OCI-LY1 (cell line): ENCODE measurements at regions not wholly inside any gene's neighbourhood (a gene's known extent, or its start where the extent isn't known, plus 50 kb on each side); places are given as distances from the start of the nearest gene placed in this dataset.

Source experiments
- H2AFZ ChIP-seq: fragments of 200-600 bp; sonication (generic), shearing (Covaris generic); 2 replicates; pipeline ENCODE4 v1.6.0; 2014; ENCODE audit warnings: antibody characterized with exemption, mild to moderate bottlenecking, low read length
- H3F3A ChIP-seq: fragments of 200-600 bp; sonication (generic), shearing (Covaris generic); 2 replicates; pipeline ENCODE4 v1.6.0; 2014; ENCODE audit warnings: mild to moderate bottlenecking, antibody characterized with exemption, low read length, moderate library complexity; ENCODE audit not compliant: insufficient read depth
- H3K27ac ChIP-seq: fragments of 200-600 bp; sonication (generic); 2 replicates; pipeline ENCODE4 v1.5.1; 2014; ENCODE audit warnings: low read length, mixed run types, mild to moderate bottlenecking, low read depth; ENCODE audit not compliant: poor library complexity, severe bottlenecking
- H3K27me3 ChIP-seq: fragments of 200-600 bp; sonication (generic); 2 replicates; pipeline ENCODE4 v1.6.0; 2014; ENCODE audit warnings: antibody characterized with exemption, mild to moderate bottlenecking, low read length, moderate library complexity; ENCODE audit not compliant: insufficient read depth
- H3K36me3 ChIP-seq: fragments of 200-600 bp; sonication (generic); 2 replicates; pipeline ENCODE4 v1.6.1; 2014; ENCODE audit warnings: mild to moderate bottlenecking, antibody characterized with exemption, low read length, moderate library complexity, mixed read lengths; ENCODE audit not compliant: insufficient read depth
- H3K4me1 ChIP-seq: fragments of 200-600 bp; sonication (generic); 2 replicates; pipeline ENCODE4 v1.5.1; 2014; ENCODE audit warnings: mild to moderate bottlenecking, low read length, moderate library complexity; ENCODE audit not compliant: insufficient read depth, severe bottlenecking
- H3K4me2 ChIP-seq: fragments of 200-600 bp; sonication (generic), shearing (Covaris generic); 2 replicates; pipeline ENCODE4 v1.6.1; 2014; ENCODE audit warnings: low read length
- H3K4me3 ChIP-seq: fragments of 200-600 bp; sonication (generic); 2 replicates; pipeline ENCODE4 v1.5.1; 2014; ENCODE audit warnings: low read length, low read depth, mild to moderate bottlenecking, mixed read lengths; ENCODE audit not compliant: poor library complexity, severe bottlenecking
- H3K79me2 ChIP-seq: fragments of 200-600 bp; shearing (Covaris generic); 2 replicates; pipeline ENCODE4 v1.6.1; 2016; ENCODE audit warnings: mixed run types, low read length, mixed read lengths; ENCODE audit not compliant: insufficient read depth
- H3K9ac ChIP-seq: fragments of 200-600 bp; sonication (generic), shearing (Covaris generic); 2 replicates; pipeline ENCODE4 v1.6.1; 2014; ENCODE audit warnings: mild to moderate bottlenecking, low read length, mixed read lengths
- H3K9me2 ChIP-seq: fragments of 200-600 bp; sonication (generic), shearing (Covaris generic); 2 replicates; pipeline ENCODE4 v1.6.1; 2014; ENCODE audit warnings: low read depth, mild to moderate bottlenecking, low read length, mixed read lengths
- H3K9me3 ChIP-seq: fragments of 200-600 bp; shearing (Covaris generic); 2 replicates; pipeline ENCODE4 v1.6.1; 2014; ENCODE audit warnings: low read length, mixed read lengths
- H4K20me1 ChIP-seq: fragments of 200-600 bp; sonication (generic), shearing (Covaris generic); 2 replicates; pipeline ENCODE4 v1.6.0; 2016; ENCODE audit warnings: mild to moderate bottlenecking, low read length; ENCODE audit not compliant: insufficient read depth
- EZH2 ChIP-seq: fragments of 200-600 bp; sonication (generic), shearing (Covaris generic); IDR thresholded peaks from 2 replicates; pipeline ENCODE4 v1.8.0; 2017; ENCODE audit warnings: borderline replicate concordance, mixed run types, mild to moderate bottlenecking, antibody characterized with exemption, low read length, moderate library complexity, mixed read lengths
- TF ChIP-seq, protein P1 (sequence below): fragments of 200-600 bp; sonication (generic), shearing (Covaris generic); IDR thresholded peaks from 2 replicates; pipeline ENCODE4 v1.5.1; 2017; ENCODE audit warnings: mild to moderate bottlenecking, antibody characterized with exemption, low read length, moderate library complexity, mixed read lengths

DNA sequence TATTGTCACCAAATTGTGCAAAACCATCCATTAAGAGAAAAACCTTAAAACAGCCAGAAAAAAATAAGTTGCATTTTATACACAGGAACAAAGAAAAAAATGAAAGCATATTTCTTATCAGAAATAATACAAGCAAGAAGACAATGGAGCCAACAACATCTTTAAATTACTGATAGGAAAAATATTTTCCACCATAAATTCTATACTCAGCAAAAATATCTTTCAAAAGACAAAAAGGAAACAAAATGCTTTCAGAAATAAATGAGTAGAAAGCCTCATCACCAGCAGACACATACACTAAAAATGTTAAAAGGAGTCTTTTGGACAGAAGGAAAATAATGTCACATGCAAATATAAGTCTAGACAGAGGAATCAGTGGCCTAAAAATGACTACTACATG, 106.4 kb upstream of the TRIB2 start:
- no peaks in the 10 kb centered on the region for H3K27me3 ChIP-seq
- no peaks in the 10 kb centered on the region for H3F3A ChIP-seq
- H3K4me2 ChIP-seq, result no peak overlapping the region
- no peaks in the 10 kb centered on the region for H3K79me2 ChIP-seq
- no peak overlapping the region for H2AFZ ChIP-seq
- H3K4me3 ChIP-seq, result no peak overlapping the region
- no peak overlapping the region for H3K27ac ChIP-seq
- H3K36me3 ChIP-seq, result no peaks in the 10 kb centered on the region
- H3K9me2 ChIP-seq, result no peaks in the 10 kb centered on the region
- H3K9ac ChIP-seq, result no peak overlapping the region
- no peaks in the 10 kb centered on the region for H3K9me3 ChIP-seq
- H3K4me1 ChIP-seq, result peaks cover 33% of the 10 kb centered on the region
- no peaks in the 10 kb centered on the region for H4K20me1 ChIP-seq
- no peak for TF ChIP-seq EZH2
- TF ChIP-seq, protein P1, sequence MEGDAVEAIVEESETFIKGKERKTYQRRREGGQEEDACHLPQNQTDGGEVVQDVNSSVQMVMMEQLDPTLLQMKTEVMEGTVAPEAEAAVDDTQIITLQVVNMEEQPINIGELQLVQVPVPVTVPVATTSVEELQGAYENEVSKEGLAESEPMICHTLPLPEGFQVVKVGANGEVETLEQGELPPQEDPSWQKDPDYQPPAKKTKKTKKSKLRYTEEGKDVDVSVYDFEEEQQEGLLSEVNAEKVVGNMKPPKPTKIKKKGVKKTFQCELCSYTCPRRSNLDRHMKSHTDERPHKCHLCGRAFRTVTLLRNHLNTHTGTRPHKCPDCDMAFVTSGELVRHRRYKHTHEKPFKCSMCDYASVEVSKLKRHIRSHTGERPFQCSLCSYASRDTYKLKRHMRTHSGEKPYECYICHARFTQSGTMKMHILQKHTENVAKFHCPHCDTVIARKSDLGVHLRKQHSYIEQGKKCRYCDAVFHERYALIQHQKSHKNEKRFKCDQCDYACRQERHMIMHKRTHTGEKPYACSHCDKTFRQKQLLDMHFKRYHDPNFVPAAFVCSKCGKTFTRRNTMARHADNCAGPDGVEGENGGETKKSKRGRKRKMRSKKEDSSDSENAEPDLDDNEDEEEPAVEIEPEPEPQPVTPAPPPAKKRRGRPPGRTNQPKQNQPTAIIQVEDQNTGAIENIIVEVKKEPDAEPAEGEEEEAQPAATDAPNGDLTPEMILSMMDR, result no peak

DNA sequence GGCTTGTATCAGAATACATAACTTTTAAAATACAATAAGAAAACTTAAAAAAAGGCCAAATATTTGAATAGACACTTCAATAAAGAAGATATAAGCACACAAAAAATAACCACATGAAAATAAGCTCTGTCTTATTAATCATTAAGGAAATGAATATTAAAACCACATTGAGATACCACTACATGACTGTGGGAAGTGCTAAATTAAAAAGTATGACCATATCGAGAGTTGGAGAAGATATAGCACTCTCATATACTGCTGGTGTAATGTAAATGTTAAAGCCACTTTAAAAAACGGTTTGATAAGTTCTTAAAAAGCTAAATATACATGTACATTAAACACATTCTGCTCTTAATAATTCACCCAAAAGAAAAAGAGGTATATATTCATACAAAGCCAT, 104.6 kb upstream of the TRIB2 start:
- no peaks in the 10 kb centered on the region for H3K9me3 ChIP-seq
- TF ChIP-seq EZH2, result no peak
- TF ChIP-seq, protein P1, result no peak
- H3K27ac ChIP-seq, result peak overlapping the region; percentile 87
- no peaks in the 10 kb centered on the region for H3K36me3 ChIP-seq
- H2AFZ ChIP-seq, result peak overlapping the region; percentile 22; the same call in 1 of the 2 replicates
- no peaks in the 10 kb centered on the region for H3K79me2 ChIP-seq
- no peak overlapping the region for H3K9ac ChIP-seq
- no peaks in the 10 kb centered on the region for H3K9me2 ChIP-seq
- H3K4me1 ChIP-seq, result peaks cover 37% of the 10 kb centered on the region
- H3F3A ChIP-seq, result no peaks in the 10 kb centered on the region
- no peaks in the 10 kb centered on the region for H4K20me1 ChIP-seq
- H3K4me3 ChIP-seq, result no peak overlapping the region
- H3K4me2 ChIP-seq, result no peak overlapping the region; the same call in 1 of the 2 replicates
- no peaks in the 10 kb centered on the region for H3K27me3 ChIP-seq

DNA sequence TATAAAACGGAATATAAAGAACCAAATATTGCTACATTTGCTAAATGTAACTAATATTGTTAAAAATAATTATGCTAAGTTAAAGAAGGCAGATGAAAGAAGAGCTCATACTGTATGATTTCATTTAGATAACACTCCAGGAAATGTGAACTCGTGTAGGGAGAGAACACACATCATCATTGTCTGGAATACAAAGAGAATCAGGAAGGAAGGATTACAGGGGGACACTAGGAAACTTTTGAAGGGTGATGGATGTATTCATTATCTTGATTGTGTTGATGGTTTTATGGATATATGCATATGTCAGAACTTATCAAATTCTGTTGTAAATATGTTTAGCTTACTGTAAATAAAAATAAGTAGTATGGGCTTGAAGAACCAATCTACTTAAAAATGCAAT, 104.1 kb upstream of the TRIB2 start:
- H3K27ac ChIP-seq, result peak overlapping the region; percentile 87

More for the DNA sequence above, 104.1 kb upstream of the TRIB2 start:
- H3K27me3 ChIP-seq, result no peaks in the 10 kb centered on the region
- H3K4me1 ChIP-seq, result peaks cover 42% of the 10 kb centered on the region
- H2AFZ ChIP-seq, result peak overlapping the region; percentile 22; the same call in 1 of the 2 replicates
- H3K4me2 ChIP-seq, result peak overlapping the region; percentile 65
- TF ChIP-seq, protein P1, result no peak
- TF ChIP-seq EZH2, result no peak
- no peak overlapping the region; the same call in 1 of the 2 replicates for H3K9ac ChIP-seq
- no peaks in the 10 kb centered on the region for H3K9me2 ChIP-seq
- H3F3A ChIP-seq, result no peaks in the 10 kb centered on the region
- peak overlapping the region; percentile 43 for H3K4me3 ChIP-seq
- no peaks in the 10 kb centered on the region for H3K79me2 ChIP-seq
- H4K20me1 ChIP-seq, result no peaks in the 10 kb centered on the region
- H3K36me3 ChIP-seq, result no peaks in the 10 kb centered on the region
- H3K9me3 ChIP-seq, result no peaks in the 10 kb centered on the region
